ENCODE measurements at regions not wholly inside any gene's neighbourhood (a gene's known extent, or its start where the extent isn't known, plus 50 kb on each side); places are given as distances from the start of the nearest gene placed in this dataset.

DNA sequence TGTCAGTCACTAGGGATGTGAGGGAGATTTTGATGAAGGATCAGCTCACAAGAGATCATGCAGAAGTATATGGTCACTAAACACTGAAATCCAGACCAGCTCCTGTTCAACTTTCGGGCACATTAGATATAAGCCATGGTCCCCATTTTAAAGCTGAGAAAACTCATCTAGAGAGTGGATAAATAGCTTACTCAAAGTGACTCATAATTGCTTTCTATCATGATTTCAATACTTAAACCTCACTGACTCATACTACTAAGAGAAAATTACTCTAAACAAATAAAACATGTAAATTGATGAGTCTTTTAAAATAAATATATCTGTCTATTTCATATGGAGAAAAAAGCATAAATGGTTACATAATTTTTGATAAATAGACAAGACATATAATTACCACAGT is 567.7 kb downstream of the TLR4 start:
- H3K36me3 Mint-ChIP-seq (ENCODE audit: insufficient read depth) = no peaks in the 10 kb centered on the region
- no peaks in the 10 kb centered on the region for H3K27me3 Mint-ChIP-seq
- H3K9me3 Mint-ChIP-seq (ENCODE audit: low read depth) = no peaks in the 10 kb centered on the region
- H3K27ac Mint-ChIP-seq = no peak overlapping the region
- H3K4me1 Mint-ChIP-seq (ENCODE audit: low read depth) = no peaks in the 10 kb centered on the region
- no peak for DNase-seq (ENCODE audit: low spot score, unreplicated experiment)
- TF ChIP-seq, protein P1, sequence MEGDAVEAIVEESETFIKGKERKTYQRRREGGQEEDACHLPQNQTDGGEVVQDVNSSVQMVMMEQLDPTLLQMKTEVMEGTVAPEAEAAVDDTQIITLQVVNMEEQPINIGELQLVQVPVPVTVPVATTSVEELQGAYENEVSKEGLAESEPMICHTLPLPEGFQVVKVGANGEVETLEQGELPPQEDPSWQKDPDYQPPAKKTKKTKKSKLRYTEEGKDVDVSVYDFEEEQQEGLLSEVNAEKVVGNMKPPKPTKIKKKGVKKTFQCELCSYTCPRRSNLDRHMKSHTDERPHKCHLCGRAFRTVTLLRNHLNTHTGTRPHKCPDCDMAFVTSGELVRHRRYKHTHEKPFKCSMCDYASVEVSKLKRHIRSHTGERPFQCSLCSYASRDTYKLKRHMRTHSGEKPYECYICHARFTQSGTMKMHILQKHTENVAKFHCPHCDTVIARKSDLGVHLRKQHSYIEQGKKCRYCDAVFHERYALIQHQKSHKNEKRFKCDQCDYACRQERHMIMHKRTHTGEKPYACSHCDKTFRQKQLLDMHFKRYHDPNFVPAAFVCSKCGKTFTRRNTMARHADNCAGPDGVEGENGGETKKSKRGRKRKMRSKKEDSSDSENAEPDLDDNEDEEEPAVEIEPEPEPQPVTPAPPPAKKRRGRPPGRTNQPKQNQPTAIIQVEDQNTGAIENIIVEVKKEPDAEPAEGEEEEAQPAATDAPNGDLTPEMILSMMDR (IDR thresholded peaks at IDR 0.05; ENCODE audit: unreplicated experiment) = no peak
- H3K4me3 Mint-ChIP-seq (ENCODE audit: low read depth) = no peak overlapping the region

DNA sequence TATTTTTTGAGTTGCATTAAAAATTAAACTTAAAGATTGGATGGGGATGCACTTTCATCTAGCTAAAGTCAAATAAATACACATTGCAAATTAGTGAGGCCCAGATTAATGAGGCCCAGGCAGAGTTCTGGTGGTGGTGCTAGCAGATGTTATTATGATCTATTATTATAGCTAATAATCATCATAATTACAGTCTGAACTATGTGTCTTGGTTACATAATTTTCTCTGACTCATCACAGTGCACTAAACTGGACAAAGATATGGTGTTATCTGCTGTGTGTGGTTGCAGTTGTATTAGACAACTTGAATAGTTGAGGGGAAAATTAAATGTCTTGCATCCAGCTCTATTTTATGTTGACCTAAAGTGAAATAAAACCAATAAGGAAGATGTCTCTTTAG is 568.8 kb downstream of the TLR4 start:
- H3K4me1 Mint-ChIP-seq (ENCODE audit: low read depth) = no peaks in the 10 kb centered on the region
- H3K36me3 Mint-ChIP-seq (ENCODE audit: insufficient read depth) = no peaks in the 10 kb centered on the region
- H3K4me3 Mint-ChIP-seq (ENCODE audit: low read depth) = no peak overlapping the region
- H3K9me3 Mint-ChIP-seq (ENCODE audit: low read depth) = no peaks in the 10 kb centered on the region
- no peak overlapping the region for H3K27ac Mint-ChIP-seq
- DNase-seq (ENCODE audit: low spot score, unreplicated experiment) = no peak
- TF ChIP-seq, protein P1 (IDR thresholded peaks at IDR 0.05; ENCODE audit: unreplicated experiment) = no peak
- no peaks in the 10 kb centered on the region for H3K27me3 Mint-ChIP-seq

DNA sequence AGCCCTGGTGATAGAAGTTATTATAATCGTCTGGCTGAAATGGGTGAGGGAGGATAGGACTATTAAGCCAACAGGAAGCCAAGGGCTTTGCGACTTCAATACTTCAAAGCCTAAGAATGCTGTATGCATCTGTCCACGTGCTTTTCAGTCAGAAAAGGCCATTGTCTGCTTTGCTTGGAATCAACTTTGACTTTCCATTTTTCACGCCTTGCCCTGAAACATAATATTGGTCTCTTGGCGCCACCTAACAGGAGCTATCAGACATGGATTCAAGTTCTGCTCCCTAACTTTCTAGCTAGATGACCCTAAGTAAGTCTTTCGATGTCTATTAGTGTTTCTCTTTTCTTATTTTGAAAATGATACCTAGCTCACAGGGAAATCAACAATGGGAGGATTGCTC is 572.6 kb downstream of the TLR4 start:
- no peaks in the 10 kb centered on the region for H3K36me3 Mint-ChIP-seq (ENCODE audit: insufficient read depth)
- H3K27me3 Mint-ChIP-seq = no peaks in the 10 kb centered on the region
- H3K27ac Mint-ChIP-seq = no peak overlapping the region
- H3K9me3 Mint-ChIP-seq (ENCODE audit: low read depth) = no peaks in the 10 kb centered on the region
- no peak for DNase-seq (ENCODE audit: low spot score, unreplicated experiment)
- no peaks in the 10 kb centered on the region for H3K4me1 Mint-ChIP-seq (ENCODE audit: low read depth)
- H3K4me3 Mint-ChIP-seq (ENCODE audit: low read depth) = no peak overlapping the region
- TF ChIP-seq, protein P1 (IDR thresholded peaks at IDR 0.05; ENCODE audit: unreplicated experiment) = no peak

DNA sequence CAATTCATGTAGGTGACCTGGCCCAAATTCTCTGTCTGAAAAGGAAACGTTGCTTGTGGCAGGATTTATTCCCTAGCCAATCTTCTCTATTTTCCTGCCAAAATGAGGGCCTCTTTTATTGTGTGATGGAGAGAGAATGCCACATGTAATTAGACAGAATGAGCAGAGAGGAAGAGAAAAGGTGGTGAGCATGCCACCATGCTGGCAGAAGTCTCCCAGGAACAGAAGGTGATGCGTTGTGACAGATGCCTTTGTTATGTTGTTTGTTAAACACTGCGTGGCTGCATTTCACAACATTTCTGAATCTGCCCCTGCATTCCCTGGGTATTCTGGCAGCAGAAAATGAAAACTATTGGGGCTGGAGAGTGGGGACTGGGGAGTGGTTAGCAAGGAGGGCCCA is 577.6 kb downstream of the TLR4 start:
- H3K36me3 Mint-ChIP-seq (ENCODE audit: insufficient read depth) = no peaks in the 10 kb centered on the region
- H3K9me3 Mint-ChIP-seq (ENCODE audit: low read depth) = no peaks in the 10 kb centered on the region
- H3K4me3 Mint-ChIP-seq (ENCODE audit: low read depth) = no peak overlapping the region
- no peaks in the 10 kb centered on the region for H3K27me3 Mint-ChIP-seq
- H3K27ac Mint-ChIP-seq = no peak overlapping the region
- no peak for DNase-seq (ENCODE audit: low spot score, unreplicated experiment)
- TF ChIP-seq, protein P1 (IDR thresholded peaks at IDR 0.05; ENCODE audit: unreplicated experiment) = no peak
- no peaks in the 10 kb centered on the region for H3K4me1 Mint-ChIP-seq (ENCODE audit: low read depth)

DNA sequence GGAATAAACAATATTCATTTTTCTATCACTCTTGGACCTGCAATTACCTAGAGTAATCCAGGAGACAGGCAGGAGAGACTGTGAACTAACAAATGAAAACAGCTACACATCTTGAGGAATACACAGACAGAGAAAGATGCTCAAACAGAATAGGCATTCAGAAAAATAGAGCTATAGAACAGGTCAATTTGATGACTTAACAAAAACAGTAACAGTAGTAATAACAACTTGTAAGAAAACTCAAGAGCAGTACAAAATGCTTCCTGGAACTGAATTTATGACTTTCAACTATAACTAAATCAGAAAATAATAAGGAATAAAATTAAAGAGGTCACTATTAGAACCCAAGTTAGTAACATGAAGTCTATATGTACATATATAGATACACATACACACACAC is 579.3 kb downstream of the TLR4 start:
- no peak for DNase-seq (ENCODE audit: low spot score, unreplicated experiment)
- Mint-ChIP-seq H3K27me3 (no peaks in the 10 kb centered on the region), H3K27ac (no peak overlapping the region), H3K4me1 (ENCODE audit: low read depth) (no peaks in the 10 kb centered on the region), H3K9me3 (ENCODE audit: low read depth) (no peaks in the 10 kb centered on the region), H3K36me3 (ENCODE audit: insufficient read depth) (no peaks in the 10 kb centered on the region), H3K4me3 (ENCODE audit: low read depth) (no peak overlapping the region)
- TF ChIP-seq, protein P1 (IDR thresholded peaks at IDR 0.05; ENCODE audit: unreplicated experiment) = no peak

Data from progenitor cell of endocrine pancreas (in vitro differentiated cells).